SKM-1 treated with dmso at 0.1 percent for 144 hours (cell line): ENCODE measurements at regions not wholly inside any gene's neighbourhood (a gene's known extent, or its start where the extent isn't known, plus 50 kb on each side); places are given as distances from the start of the nearest gene placed in this dataset.

Experiments used
- DNase-seq: peaks from one replicate; lab custom pipeline; 2025; ENCODE audit not compliant: unreplicated experiment; lab: John Stamatoyannopoulos, UW

GRCh38 chr16:62969711-62970318 lies 933.6 kb upstream of the CDH8 start:
- no peak for DNase-seq

DNA sequence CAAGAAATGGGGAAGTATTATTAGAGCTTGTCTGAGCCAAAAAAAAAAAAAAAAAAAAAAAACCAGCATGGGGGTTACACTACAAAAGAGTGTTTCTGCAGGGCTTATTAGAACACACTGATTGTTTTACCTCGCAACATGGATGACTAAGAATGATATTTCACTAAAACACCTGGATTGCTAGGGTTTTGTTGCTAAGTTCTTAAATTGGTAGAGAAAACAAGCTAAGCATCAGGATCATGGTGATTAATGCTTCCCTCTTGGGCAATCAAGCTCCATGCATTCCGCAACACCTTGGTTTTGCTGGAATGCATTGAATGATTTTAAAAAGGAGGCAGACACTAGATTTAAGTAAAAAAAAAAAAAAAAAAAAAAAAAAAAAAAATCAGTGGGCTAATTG lies 931.4 kb upstream of the CDH8 start:
- DNase-seq = no peak

- DNase-seq = no peak
Observed at GRCh38 chr16:62967163-62967562, 930.9 kb upstream of the CDH8 start.

DNA sequence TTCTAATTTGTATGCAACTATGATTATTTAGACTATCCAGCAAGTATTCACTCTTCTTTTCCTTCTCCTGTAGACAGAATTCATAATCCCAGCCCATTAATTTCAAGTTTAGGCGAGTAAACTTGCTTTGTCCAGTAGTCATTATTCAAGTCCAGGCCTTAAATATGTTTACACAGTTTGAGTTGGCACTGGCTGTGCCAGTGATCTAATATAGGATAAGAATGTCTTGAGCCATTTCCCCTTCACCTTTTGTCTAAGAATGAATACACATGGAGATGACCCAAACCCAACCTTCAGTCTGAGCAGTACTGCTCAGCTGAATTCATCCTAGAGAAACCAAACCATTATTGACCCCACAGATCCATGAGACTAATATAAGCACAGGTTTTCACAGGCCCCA lies 930.4 kb upstream of the CDH8 start:
- no peak for DNase-seq

DNA sequence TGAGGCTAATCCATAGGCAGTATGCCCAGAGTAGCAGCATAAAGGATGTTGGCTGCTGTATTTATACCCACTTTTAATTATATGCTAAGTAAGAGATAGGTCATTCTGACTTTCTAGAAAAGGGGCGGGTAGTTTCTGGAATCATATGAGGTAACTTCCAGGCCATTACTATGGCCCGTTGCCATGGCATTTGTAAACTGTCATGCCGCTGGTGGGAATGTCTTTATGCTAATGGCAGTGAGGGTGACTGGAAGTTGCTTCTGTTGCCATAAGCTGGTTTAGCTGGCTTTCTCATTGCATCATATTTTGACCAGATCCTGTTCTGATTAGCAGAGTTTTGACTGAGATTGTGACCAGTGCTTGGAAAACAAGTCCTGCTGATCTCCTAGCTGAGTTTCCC lies 929.6 kb upstream of the CDH8 start:
- DNase-seq = no peak

- DNase-seq = no peak
Observed at GRCh38 chr16:62963846-62964245, 927.6 kb upstream of the CDH8 start.

- no peak for DNase-seq
Observed at GRCh38 chr16:62955033-62955349, 918.8 kb upstream of the CDH8 start.

- DNase-seq = no peak
Observed at GRCh38 chr16:62954144-62955032, 918.1 kb upstream of the CDH8 start.

DNA sequence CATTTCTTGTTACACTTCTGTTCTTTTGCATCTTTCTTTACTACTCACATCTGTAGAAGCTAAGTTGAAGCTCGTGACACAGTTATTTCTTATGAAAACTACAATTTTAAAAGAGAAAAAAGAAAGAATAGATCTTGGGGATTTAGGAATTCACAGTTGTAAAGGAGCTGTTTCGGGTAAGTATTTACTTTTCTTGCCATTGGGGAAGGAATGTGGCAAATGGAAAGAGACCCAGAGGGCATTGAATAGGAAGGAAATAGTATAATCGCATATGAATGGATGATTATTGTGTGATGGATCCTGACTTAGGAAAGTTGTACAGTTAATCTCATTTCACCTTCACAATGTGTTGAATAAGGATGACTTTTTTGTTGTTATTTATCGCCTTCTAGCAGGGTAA lies 914.1 kb upstream of the CDH8 start:
- DNase-seq = no peak

- DNase-seq = no peak
Observed at GRCh38 chr16:62940569-62940968, 904.3 kb upstream of the CDH8 start.

DNA sequence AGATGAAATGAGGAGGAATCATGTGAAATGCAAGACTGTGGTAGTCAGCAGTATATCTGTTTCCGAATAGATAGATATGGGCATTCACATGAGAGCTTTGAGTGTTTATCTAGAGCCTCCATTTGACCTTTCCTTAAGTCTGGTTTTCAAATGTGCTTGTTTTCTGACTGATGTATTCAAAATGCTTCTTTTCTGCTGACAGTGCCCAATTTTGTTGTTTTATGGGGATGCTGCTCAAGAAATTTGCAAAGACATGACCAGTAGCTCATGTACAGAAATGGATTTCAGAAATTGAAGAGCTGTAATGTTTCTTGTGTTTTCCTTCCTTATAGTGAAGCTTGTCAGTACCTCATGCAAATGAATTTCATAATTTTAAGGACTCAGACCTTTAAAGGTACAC lies 903.4 kb upstream of the CDH8 start:
- no peak for DNase-seq

DNA sequence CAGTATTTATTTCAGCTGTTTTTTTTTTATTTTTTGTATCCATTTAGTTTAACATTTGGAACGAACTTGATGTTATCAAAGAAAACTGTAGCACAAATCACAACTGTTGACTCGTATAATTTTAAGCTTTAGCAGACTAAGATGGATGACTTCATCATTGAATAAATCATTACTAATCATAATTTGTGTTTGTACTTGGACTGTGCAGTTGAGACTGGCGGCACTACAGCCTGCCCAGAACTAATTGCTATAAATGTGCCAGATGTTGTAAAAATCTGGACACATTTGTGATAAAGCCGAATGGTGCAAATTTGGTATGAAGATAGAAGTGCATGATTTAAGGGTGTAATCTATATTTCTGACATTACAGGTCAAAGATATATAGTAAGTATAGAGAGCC lies 897.7 kb upstream of the CDH8 start:
- no peak for DNase-seq

DNA sequence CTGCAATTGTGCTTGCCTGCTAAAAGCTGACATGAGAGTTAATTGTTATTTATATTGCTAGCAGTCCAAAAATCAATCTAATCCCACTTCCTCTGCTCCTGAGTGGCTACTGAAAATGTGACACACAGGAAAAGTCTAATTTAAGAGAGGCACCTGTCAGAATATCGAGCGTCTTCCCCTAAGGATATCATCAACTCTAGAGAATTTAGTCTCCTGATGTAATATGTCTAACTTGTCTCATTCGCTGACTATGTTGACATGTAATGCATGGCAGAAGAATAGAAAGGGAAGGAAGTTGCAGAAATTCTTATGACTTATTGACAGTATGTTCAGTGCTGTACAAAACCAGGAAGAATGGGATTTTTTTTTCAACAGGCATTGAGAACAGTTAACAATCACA lies 893.4 kb upstream of the CDH8 start:
- DNase-seq = no peak

DNA sequence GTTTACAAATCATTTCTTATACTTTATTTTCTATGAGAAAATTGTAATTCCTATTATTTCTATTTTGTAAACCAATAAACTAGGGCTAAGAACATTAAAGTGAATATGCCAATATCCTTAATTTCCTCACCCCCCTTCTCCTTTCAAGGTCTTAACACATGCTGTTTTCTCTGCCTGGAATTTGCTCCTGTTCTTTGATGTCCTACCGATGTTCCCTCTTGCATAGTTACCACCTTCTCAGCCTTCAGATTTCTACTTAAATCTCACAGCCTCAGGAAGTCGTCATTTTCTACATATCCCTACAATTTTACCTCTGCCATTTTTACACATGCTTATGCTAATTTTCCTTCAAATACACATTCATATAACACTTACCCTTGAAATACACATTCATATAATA lies 890.9 kb upstream of the CDH8 start:
- no peak for DNase-seq

- no peak for DNase-seq
Observed at GRCh38 chr16:62926121-62926801, 890.0 kb upstream of the CDH8 start.

DNA sequence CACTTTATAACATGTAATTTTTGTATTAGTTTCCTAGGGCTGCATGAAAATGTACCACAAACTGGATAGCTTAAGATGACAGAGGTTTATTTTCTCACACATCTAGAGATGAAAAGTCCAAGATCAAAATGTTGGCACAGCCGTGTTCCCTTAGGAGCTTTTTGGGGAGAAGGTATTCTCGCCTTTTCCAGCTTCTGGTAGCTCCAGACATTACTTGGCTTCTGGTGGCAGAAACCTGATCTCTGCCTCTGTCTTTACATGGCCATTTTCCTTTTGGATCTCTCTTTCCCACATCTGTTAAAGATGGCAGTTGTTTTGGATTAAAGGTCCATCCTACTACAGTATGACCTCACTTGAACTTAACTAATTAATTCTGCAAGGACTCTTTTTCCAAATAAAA lies 885.7 kb upstream of the CDH8 start:
- no peak for DNase-seq

DNA sequence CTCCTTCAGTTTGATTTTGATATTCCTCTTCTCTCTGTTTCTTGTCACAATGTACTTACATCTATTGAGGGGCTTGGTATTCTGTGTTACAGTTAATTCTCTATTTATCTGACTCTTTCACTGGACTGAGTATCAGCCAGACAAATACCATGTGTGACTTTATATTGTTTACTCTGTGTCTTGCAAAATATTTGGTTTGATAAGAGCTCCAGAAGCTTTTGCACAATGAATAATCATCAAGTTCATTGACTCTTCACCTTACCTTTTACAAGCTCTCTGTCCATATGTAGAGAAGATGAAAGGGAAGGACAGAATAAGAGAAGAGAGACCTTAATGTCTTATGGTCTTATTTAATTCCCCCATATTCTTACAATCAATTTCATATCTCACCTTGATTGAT lies 877.7 kb upstream of the CDH8 start:
- DNase-seq = no peak

DNA sequence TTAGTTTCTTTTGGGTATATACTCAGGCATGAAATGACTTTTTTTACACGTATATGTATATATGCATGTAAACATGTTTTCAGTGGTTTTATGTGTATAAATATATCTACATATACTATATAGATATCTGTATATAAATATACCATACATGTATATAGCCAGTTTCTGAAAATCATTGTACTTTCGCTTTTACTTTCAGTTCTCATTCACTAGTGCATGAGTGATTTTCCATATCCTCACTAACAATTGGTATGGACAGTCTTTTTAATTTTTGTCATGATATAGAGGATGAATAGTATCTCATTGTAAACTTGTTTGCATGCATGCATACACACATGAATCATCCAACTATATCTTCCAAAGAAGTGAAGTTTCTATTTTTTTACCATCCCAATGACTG lies 877.1 kb upstream of the CDH8 start:
- no peak for DNase-seq

DNA sequence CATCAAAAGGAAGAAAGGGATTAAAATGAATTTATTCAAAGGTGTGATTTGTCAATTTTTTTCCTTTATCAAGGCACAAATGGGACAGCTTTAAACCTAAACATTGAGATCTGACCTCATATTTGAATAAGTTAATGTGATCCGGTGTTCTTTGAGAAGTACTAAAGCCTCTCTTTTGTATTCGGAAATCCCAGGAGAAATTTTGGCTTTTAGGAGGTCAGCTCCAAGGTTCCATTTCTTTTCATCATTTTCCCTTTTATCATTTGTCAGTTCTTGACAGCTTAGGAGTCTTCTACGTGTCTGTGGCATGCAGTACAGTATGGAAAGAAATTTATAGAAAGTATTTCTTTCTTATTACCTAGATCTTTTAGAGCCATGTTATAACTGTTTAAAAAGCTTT lies 873.4 kb upstream of the CDH8 start:
- DNase-seq = no peak

GRCh38 chr16:62907562-62907961 lies 871.3 kb upstream of the CDH8 start:
- no peak for DNase-seq

DNA sequence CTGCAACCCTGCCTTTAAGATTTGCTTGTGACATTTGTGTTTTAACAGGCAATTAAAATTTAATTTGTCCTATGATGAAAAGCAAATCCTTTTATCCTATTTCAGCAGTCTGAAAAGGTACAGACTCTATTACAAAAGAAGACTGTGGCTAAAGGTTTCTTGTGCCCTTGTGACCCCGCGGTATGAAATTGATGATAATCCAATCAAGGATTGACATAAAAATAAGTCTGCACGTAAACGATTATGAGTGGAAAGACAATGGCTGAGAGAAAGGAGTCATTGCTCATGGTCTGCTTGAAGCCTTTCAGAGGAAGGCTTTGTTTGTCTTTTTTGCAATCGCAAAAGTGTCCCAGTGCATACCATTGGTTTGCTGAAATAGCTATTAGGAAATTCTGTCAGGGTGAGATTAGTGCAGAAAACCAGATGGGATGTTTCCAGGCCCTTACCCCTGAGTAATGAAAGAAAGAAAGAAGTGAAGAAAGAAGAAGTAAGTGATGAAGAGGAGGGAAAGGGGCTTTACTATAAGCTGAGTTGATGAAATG lies 867.8 kb upstream of the CDH8 start:
- no peak for DNase-seq

DNA sequence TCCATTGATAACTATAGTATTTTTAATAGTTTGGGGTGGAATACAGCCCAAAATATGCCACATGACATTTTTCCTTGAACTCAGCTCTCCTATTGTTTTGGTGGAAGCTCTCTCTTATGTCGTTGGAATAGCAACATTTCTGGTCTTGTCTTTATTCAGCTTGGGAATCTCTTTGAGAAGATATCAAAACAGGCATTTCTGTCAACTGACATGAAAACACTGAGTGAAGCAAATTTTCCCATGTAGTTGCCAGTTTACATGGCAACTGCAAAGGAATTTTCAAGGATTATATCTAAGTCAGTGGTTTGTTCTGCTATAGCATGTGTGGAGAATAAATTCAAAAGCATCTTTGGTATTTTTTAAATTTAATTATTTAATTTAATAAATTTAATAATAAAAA lies 863.5 kb upstream of the CDH8 start:
- no peak for DNase-seq
